ENCODE measurements at regions not wholly inside any gene's neighbourhood (a gene's known extent, or its start where the extent isn't known, plus 50 kb on each side); places are given as distances from the start of the nearest gene placed in this dataset.

DNA sequence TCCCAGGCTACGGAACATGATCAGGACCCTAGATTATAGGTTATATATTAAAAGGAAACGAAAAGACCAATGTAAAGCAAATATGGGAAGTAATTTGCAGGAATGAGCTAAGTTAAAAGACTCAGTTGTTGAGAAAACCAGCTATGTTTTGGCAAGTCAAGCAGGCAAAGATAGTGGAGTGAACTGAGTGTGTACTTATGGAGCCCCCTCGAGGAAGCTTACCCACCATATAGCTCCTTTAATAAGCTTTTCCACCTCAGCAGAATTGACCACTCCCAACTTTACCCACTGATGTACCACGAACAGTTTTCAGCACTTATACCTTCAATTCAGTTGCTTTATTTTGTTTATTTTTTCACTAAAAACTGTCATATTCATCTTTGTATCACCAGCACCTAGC, 57.3 kb upstream of the PJA2 start:
- POLR2A ChIA-PET, result interaction anchor here (1.0 kb wide), 1 partner anchor 57 kb away, joined by 3 read pairs; the partner anchor contains the start of gene PJA2
- Histone ChIP-seq H3K9me1 (replicated peaks; ENCODE audit: control insufficient read depth, extremely low read depth, insufficient read depth, low read length) (no peaks in the 10 kb centered on the region), H3K9ac (replicated peaks; ENCODE audit: extremely low read depth, insufficient read depth, low read length) (no peak overlapping the region), H3K4me3 (replicated peaks in 1 of 3; ENCODE audit: insufficient read depth in 1 of 3, low read depth in 1 of 3, low read length in 3 of 3) (no peak overlapping the region), H4K20me1 (replicated peaks; ENCODE audit: control insufficient read depth, extremely low read depth, insufficient read depth, low read length) (no peaks in the 10 kb centered on the region), H3K27me3 (ENCODE audit: control insufficient read depth in 2 of 2, insufficient read depth in 2 of 2, low read length in 2 of 2) (no peaks in the 10 kb centered on the region), H3K4me1 (ENCODE audit: control insufficient read depth, extremely low read depth, insufficient read depth, low read length) (peaks cover 2% of the 10 kb centered on the region), H3K27ac (ENCODE audit: insufficient read depth, low read depth, low read length) (no peak overlapping the region), H3K9me3 (replicated peaks; ENCODE audit: control insufficient read depth, insufficient read depth, low read length) (no peaks in the 10 kb centered on the region), H3K36me3 (ENCODE audit: control insufficient read depth in 2 of 2, extremely low read depth in 1 of 2, insufficient read depth in 2 of 2, low read length in 2 of 2) (no peaks in the 10 kb centered on the region), H3K79me2 (ENCODE audit: control insufficient read depth, insufficient read depth, low read length) (no peaks in the 10 kb centered on the region), H2AFZ (ENCODE audit: low read depth, low read length) (no peak overlapping the region), H3K4me2 (ENCODE audit: insufficient read depth, low read length) (no peak overlapping the region)
- no peak for DNase-seq (ENCODE audit: low read depth, low spot score)
- no TSS peak for BruUV-seq (replicated peaks)
- no peak for TF ChIP-seq FOS (IDR thresholded peaks at IDR 0.05; ENCODE audit: borderline replicate concordance, insufficient read depth, low read length)
- TF ChIP-seq GATA2 (IDR thresholded peaks at IDR 0.05; ENCODE audit: insufficient read depth, insufficient read length, low read depth, low read length), result no peak
- TF ChIP-seq POLR2A (IDR thresholded peaks at IDR 0.05; ENCODE audit: low read depth, low read length), result no peak
- TF ChIP-seq EZH2 (IDR thresholded peaks at IDR 0.05; ENCODE audit: borderline replicate concordance, low read depth, low read length, severe bottlenecking), result no peak
- no peak for TF ChIP-seq POLR2AphosphoS5 (IDR thresholded peaks at IDR 0.05; ENCODE audit: insufficient read depth, low read depth, low read length)
- no peak for FAIRE-seq
- dilution Hi-C loops (cut with MboI; ENCODE audit: extremely low pct_ligation_motif_present, low sequenced_read_pairs), result no loop called here
- intact Hi-C loops (cut with micrococcal nuclease), result loop anchor here (5.0 to 10.0 kb wide), 2 partner anchors 155 to 272 kb away; no protein-coding TSS in a partner anchor
- CTCF ChIA-PET, result interaction anchor here (0.8 to 1.3 kb wide), 5 partner anchors 28 to 825 kb away, joined by 3 to 4 read pairs (median 3); no protein-coding TSS in a partner anchor
